ENCODE measurements at regions not wholly inside any gene's neighbourhood (a gene's known extent, or its start where the extent isn't known, plus 50 kb on each side); places are given as distances from the start of the nearest gene placed in this dataset.
"Not testable (repeated sequence)": the region's sequence is repeated elsewhere in the genome, so short reads cannot be mapped to it uniquely, and the experiment has no call there.

DNA sequence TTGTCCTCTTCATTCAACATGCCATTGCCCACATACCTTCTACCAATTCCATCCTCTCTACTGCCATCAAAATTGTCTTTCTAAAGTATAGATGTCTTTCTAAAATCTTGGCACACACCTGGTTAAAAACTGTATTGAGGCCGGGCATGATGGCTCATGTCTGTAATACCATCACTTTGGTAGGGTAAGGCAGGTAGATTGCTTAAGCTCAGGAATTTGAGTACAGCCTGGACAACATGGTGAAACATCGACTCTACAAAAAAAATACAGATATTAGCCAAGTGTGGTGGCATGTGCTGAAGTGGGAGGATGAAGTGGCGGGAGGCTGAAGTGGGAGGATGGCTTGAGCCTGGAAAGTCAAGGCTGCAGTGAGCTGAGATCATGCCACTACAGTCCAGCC lies 412.1 kb downstream of the TMEM38B start:
- TF ChIP-seq, protein P1, sequence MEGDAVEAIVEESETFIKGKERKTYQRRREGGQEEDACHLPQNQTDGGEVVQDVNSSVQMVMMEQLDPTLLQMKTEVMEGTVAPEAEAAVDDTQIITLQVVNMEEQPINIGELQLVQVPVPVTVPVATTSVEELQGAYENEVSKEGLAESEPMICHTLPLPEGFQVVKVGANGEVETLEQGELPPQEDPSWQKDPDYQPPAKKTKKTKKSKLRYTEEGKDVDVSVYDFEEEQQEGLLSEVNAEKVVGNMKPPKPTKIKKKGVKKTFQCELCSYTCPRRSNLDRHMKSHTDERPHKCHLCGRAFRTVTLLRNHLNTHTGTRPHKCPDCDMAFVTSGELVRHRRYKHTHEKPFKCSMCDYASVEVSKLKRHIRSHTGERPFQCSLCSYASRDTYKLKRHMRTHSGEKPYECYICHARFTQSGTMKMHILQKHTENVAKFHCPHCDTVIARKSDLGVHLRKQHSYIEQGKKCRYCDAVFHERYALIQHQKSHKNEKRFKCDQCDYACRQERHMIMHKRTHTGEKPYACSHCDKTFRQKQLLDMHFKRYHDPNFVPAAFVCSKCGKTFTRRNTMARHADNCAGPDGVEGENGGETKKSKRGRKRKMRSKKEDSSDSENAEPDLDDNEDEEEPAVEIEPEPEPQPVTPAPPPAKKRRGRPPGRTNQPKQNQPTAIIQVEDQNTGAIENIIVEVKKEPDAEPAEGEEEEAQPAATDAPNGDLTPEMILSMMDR (conservative IDR thresholded peaks at IDR 0.05; ENCODE audit: low read length) = no peak
- TF ChIP-seq EZH2phosphoT487 (IDR thresholded peaks at IDR 0.05; ENCODE audit: borderline replicate concordance, low read depth, low read length) = no peak
- no peak overlapping the region for H3K4me2 ChIP-seq (ENCODE audit: low read length)
- no peaks in the 10 kb centered on the region for H3K9me2 ChIP-seq (ENCODE audit: insufficient read depth, low read length)
- H3K4me1 ChIP-seq (ENCODE audit: insufficient read depth, low read length, poor library complexity, severe bottlenecking) = peaks cover 4% of the 10 kb centered on the region
- no peak overlapping the region for H3K4me3 ChIP-seq (ENCODE audit: low read depth, low read length, poor library complexity, severe bottlenecking)
- H4K20me1 ChIP-seq (ENCODE audit: insufficient read depth, low read length) = no peaks in the 10 kb centered on the region
- H3K36me3 ChIP-seq (ENCODE audit: insufficient read depth, low read length) = no peaks in the 10 kb centered on the region
- ChIA-PET CTCF (ENCODE audit: unreplicated experiment) (no interaction called here), POLR2A (interaction anchor here (0.6 kb wide), 1 partner anchor 334 kb away, joined by 3 read pairs; no protein-coding TSS in a partner anchor)
- no TSS peak for BruUV-seq (replicated peaks)
- H3K27ac ChIP-seq (ENCODE audit: low read depth, low read length, poor library complexity, severe bottlenecking) = no peak overlapping the region
- no peak for DNase-seq (ENCODE audit: low spot score)
- no peaks in the 10 kb centered on the region for H3K9me3 ChIP-seq (ENCODE audit: low read length)
- H3K79me2 ChIP-seq (ENCODE audit: insufficient read depth, low read depth, low read length) = no peaks in the 10 kb centered on the region
- H2AFZ ChIP-seq (ENCODE audit: low read length) = no peak overlapping the region
- intact Hi-C loops (cut with micrococcal nuclease; ENCODE audit: unreplicated experiment) = loop anchor here (10.0 kb wide), 1 partner anchor 58 kb away; no protein-coding TSS in a partner anchor

DNA sequence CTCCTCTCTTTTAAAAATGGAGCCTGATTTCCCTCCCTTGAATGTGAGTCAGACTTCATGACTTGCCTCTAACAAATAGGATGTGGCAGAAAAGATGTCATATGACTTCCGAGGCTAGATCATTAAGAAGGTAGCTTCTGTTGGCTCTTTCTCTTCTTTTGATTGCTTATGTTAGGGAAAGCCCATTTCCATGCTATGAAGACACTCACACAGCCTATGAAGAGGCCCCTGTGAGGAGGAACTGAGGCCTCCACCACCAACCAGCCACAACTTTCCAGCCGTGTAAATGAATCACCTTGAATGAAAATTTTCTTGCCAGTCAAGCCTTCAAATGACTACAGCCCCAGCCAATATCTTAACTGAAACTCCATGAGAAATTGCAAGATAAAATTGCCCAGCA lies 413.4 kb downstream of the TMEM38B start:
- Histone ChIP-seq H3K36me3 (ENCODE audit: insufficient read depth, low read length) (no peaks in the 10 kb centered on the region), H3K79me2 (ENCODE audit: insufficient read depth, low read depth, low read length) (no peaks in the 10 kb centered on the region), H3K9me2 (ENCODE audit: insufficient read depth, low read length) (no peaks in the 10 kb centered on the region), H4K20me1 (ENCODE audit: insufficient read depth, low read length) (no peaks in the 10 kb centered on the region), H3K27ac (ENCODE audit: low read depth, low read length, poor library complexity, severe bottlenecking) (no peak overlapping the region), H2AFZ (ENCODE audit: low read length) (no peak overlapping the region), H3K4me3 (ENCODE audit: low read depth, low read length, poor library complexity, severe bottlenecking) (no peak overlapping the region), H3K4me2 (ENCODE audit: low read length) (no peak overlapping the region), H3K9me3 (ENCODE audit: low read length) (no peaks in the 10 kb centered on the region), H3K4me1 (ENCODE audit: insufficient read depth, low read length, poor library complexity, severe bottlenecking) (peaks cover 4% of the 10 kb centered on the region)
- DNase-seq (ENCODE audit: low spot score) = no peak
- intact Hi-C loops (cut with micrococcal nuclease; ENCODE audit: unreplicated experiment) = loop anchor here (10.0 kb wide), 1 partner anchor 57 kb away; no protein-coding TSS in a partner anchor
- ChIA-PET POLR2A (no interaction called here), CTCF (ENCODE audit: unreplicated experiment) (no interaction called here)
- no TSS peak for BruUV-seq (replicated peaks)
- TF ChIP-seq EZH2phosphoT487 (IDR thresholded peaks at IDR 0.05; ENCODE audit: borderline replicate concordance, low read depth, low read length) = no peak
- TF ChIP-seq, protein P1 (conservative IDR thresholded peaks at IDR 0.05; ENCODE audit: low read length) = no peak

DNA sequence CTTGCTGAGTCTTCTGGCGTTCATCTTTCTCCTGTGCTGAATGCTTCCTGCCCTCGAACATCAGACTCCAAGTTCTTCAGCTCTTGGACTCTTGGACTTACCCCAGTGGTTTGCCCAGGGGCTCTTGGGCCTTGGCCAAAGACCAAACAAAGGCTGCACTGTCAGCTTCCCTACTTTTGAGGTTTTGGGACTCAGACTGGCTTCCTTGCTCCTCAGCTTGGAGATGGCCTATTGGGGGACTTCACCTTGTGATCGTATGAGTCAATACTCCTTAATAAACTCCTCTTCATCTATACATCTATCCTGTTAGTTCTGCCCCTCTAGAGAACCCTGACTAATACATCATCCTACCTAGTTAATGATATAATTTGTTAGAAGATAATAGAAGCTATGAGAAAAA lies 415.4 kb downstream of the TMEM38B start:
- H3K27ac ChIP-seq (ENCODE audit: low read depth, low read length, poor library complexity, severe bottlenecking); H3K9me2 ChIP-seq (ENCODE audit: insufficient read depth, low read length); H3K4me1 ChIP-seq (ENCODE audit: insufficient read depth, low read length, poor library complexity, severe bottlenecking); H3K4me3 ChIP-seq (ENCODE audit: low read depth, low read length, poor library complexity, severe bottlenecking); H2AFZ ChIP-seq (ENCODE audit: low read length); H3K4me2 ChIP-seq (ENCODE audit: low read length); H3K36me3 ChIP-seq (ENCODE audit: insufficient read depth, low read length); DNase-seq (ENCODE audit: low spot score); H3K79me2 ChIP-seq (ENCODE audit: insufficient read depth, low read depth, low read length); H4K20me1 ChIP-seq (ENCODE audit: insufficient read depth, low read length); H3K9me3 ChIP-seq (ENCODE audit: low read length); BruUV-seq (replicated peaks); POLR2A ChIA-PET; CTCF ChIA-PET (ENCODE audit: unreplicated experiment): not testable (repeated sequence)
- intact Hi-C loops (cut with micrococcal nuclease; ENCODE audit: unreplicated experiment) = loop anchor here (10.0 kb wide), 1 partner anchor 55 kb away; no protein-coding TSS in a partner anchor
